ENCODE measurements at regions not wholly inside any gene's neighbourhood (a gene's known extent, or its start where the extent isn't known, plus 50 kb on each side); places are given as distances from the start of the nearest gene placed in this dataset.

GRCh38 chr6:9458424-9458823 lies 956.5 kb downstream of the TFAP2A start:
- peaks cover 26% of the 10 kb centered on the region for H3K27me3 ChIP-seq (ENCODE audit: insufficient read depth, low read length)
- H3K79me2 ChIP-seq (ENCODE audit: control insufficient read depth, insufficient read depth, low read length, unreplicated experiment): no peaks in the 10 kb centered on the region
- no peak overlapping the region for H3K27ac ChIP-seq (ENCODE audit: low read depth, low read length)
- H2AFZ ChIP-seq (ENCODE audit: low read length, unreplicated experiment): no peak overlapping the region
- no peak overlapping the region for H3K4me3 ChIP-seq (ENCODE audit: low read depth, low read length)
- H3K36me3 ChIP-seq (ENCODE audit: insufficient read depth, low read length): no peaks in the 10 kb centered on the region
- H3K4me1 ChIP-seq (ENCODE audit: control insufficient read depth, insufficient read depth, low read length, unreplicated experiment): no peaks in the 10 kb centered on the region

GRCh38 chr6:9455864-9456658 lies 958.8 kb downstream of the TFAP2A start:
- H3K27me3 ChIP-seq (ENCODE audit: insufficient read depth, low read length): peaks cover 12% of the 10 kb centered on the region
- no peaks in the 10 kb centered on the region for H3K79me2 ChIP-seq (ENCODE audit: control insufficient read depth, insufficient read depth, low read length, unreplicated experiment)
- H3K4me3 ChIP-seq (ENCODE audit: low read depth, low read length): no peak overlapping the region
- no peaks in the 10 kb centered on the region for H3K36me3 ChIP-seq (ENCODE audit: insufficient read depth, low read length)
- no peak overlapping the region for H3K27ac ChIP-seq (ENCODE audit: low read depth, low read length)
- no peaks in the 10 kb centered on the region for H3K4me1 ChIP-seq (ENCODE audit: control insufficient read depth, insufficient read depth, low read length, unreplicated experiment)
- H2AFZ ChIP-seq (ENCODE audit: low read length, unreplicated experiment): no peak overlapping the region

DNA sequence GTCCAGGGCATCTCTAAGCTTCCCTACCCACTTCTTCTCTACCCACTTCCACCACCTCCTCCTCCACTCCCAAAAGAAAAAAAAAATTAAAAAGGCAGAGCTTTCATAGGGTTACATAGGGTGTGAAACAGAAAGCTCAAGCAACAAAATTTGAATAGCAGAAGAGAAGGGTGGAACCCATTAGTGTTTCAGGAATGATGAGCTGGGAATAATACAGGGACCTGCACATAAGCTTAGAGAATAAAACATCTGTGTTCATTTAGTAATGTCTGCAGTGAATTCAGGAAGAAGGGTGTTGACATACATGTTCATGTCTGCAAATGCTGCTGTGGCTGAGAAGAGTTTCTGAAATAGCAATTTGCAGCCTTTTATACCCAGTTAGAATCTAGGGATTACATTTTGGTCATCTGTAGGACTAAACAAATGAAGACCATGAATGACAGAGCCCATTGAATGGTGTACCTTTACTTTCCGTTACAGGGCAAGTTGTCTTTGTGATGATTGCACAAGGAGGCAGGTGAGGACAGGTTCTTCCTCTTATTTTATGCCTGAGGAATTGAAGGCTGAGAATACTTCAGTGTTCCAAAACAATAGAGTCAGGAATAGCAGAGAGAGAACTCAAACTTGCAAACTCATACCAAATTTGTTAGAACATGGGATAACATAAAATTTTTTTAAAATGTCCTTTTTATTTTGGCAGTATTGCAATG lies 975.1 kb downstream of the TFAP2A start:
- no peaks in the 10 kb centered on the region for H3K79me2 ChIP-seq (ENCODE audit: control insufficient read depth, insufficient read depth, low read length, unreplicated experiment)

DNA sequence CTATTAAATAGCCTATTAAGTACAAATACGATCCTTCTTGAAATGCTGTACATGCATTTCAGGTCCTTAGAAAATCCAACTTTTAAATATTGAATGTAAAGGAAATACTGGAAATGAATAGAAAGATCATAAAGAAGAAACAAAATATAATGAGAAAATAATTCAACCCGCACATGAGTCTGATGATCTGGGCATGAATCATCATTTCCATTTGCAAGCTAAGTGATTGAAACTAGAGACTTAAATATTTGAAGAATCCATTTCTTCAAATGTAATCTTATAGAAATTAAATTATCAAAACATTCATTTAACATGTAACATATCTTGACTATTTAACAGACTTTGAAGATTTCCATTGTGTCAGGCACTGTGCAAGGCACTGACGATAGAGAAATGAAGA lies 977.0 kb downstream of the TFAP2A start:
- H3K4me3 ChIP-seq (ENCODE audit: low read depth, low read length): no peak overlapping the region
- no peaks in the 10 kb centered on the region for H3K79me2 ChIP-seq (ENCODE audit: control insufficient read depth, insufficient read depth, low read length, unreplicated experiment)
- no peak overlapping the region for H3K27ac ChIP-seq (ENCODE audit: low read depth, low read length)
- H3K27me3 ChIP-seq (ENCODE audit: insufficient read depth, low read length): no peaks in the 10 kb centered on the region
- H3K36me3 ChIP-seq (ENCODE audit: insufficient read depth, low read length): no peaks in the 10 kb centered on the region
- no peaks in the 10 kb centered on the region for H3K4me1 ChIP-seq (ENCODE audit: control insufficient read depth, insufficient read depth, low read length, unreplicated experiment)
- no peak overlapping the region for H2AFZ ChIP-seq (ENCODE audit: low read length, unreplicated experiment)

More for the DNA sequence above, 975.1 kb downstream of the TFAP2A start:
- Histone ChIP-seq H2AFZ (ENCODE audit: low read length, unreplicated experiment) (no peak overlapping the region), H3K4me3 (ENCODE audit: low read depth, low read length) (no peak overlapping the region), H3K4me1 (ENCODE audit: control insufficient read depth, insufficient read depth, low read length, unreplicated experiment) (no peaks in the 10 kb centered on the region), H3K36me3 (ENCODE audit: insufficient read depth, low read length) (no peaks in the 10 kb centered on the region), H3K27me3 (ENCODE audit: insufficient read depth, low read length) (no peaks in the 10 kb centered on the region), H3K27ac (ENCODE audit: low read depth, low read length) (no peak overlapping the region)

DNA sequence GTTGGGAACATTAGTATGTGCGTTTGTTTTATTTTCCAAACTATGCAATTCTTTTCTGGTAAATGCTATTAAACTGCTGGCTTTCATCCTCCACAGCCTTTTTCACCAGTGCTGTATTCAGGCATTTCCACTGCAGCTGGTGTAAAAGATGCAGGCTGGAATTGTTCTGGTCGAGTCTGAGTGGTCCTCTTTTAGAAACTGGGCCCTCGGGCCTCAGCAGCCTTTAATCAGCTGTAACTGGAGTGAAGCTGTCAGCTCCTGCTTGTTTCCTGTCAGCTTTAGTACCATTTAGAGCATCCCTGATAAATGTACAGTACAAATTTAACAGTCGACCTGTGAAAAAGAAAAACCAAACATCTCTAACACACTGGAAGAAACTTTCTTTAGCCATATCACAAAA lies 979.6 kb downstream of the TFAP2A start:
- no peaks in the 10 kb centered on the region for H3K79me2 ChIP-seq (ENCODE audit: control insufficient read depth, insufficient read depth, low read length, unreplicated experiment)

GRCh38 chr6:9431945-9432344 lies 982.9 kb downstream of the TFAP2A start:
- Histone ChIP-seq H3K27me3 (ENCODE audit: insufficient read depth, low read length) (no peaks in the 10 kb centered on the region; the same call in 1 of the 2 replicates), H3K36me3 (ENCODE audit: insufficient read depth, low read length) (no peaks in the 10 kb centered on the region), H2AFZ (ENCODE audit: low read length, unreplicated experiment) (no peak overlapping the region), H3K4me3 (ENCODE audit: low read depth, low read length) (no peak overlapping the region), H3K4me1 (ENCODE audit: control insufficient read depth, insufficient read depth, low read length, unreplicated experiment) (no peaks in the 10 kb centered on the region), H3K79me2 (ENCODE audit: control insufficient read depth, insufficient read depth, low read length, unreplicated experiment) (no peaks in the 10 kb centered on the region), H3K27ac (ENCODE audit: low read depth, low read length) (no peak overlapping the region)

More for the DNA sequence above, 979.6 kb downstream of the TFAP2A start:
- no peak overlapping the region for H3K27ac ChIP-seq (ENCODE audit: low read depth, low read length)
- no peak overlapping the region for H2AFZ ChIP-seq (ENCODE audit: low read length, unreplicated experiment)
- no peak overlapping the region for H3K4me3 ChIP-seq (ENCODE audit: low read depth, low read length)
- no peaks in the 10 kb centered on the region for H3K36me3 ChIP-seq (ENCODE audit: insufficient read depth, low read length)
- H3K4me1 ChIP-seq (ENCODE audit: control insufficient read depth, insufficient read depth, low read length, unreplicated experiment): no peaks in the 10 kb centered on the region
- H3K27me3 ChIP-seq (ENCODE audit: insufficient read depth, low read length): no peaks in the 10 kb centered on the region

DNA sequence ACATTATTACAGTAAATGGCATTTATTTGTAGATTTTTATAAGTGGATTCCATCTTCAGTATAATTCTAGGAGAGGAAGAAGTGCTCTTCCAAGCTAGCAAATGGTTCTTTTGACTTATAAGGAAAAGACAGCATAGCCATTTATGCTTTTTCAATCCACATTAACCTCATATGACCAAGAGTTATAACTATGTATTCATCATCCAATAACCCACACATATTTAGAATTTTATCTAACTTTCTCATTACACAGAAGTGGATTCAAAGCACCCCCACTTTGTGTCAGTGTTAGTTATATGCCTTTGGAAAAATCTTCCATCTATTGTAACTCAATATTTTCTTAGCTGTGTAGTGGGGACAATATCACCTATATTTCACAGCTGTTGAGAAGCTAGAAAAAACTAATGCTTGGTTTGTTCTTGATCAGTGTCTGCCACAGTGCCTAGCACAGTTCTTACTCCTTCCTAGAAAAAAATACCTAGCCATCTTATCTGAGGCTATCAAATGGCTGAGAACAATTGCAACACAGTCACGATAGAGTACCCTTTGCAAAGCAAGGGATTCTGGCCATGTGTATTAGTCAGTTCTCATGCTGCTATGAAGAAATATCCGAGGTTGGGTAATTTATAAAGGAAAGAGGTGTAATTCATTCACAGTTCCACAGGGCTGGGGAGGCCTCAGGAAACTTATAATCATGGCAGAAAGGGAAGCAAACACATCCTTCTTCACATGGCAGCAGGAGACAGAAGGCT lies 986.3 kb downstream of the TFAP2A start:
- Histone ChIP-seq H3K79me2 (ENCODE audit: control insufficient read depth, insufficient read depth, low read length, unreplicated experiment) (no peaks in the 10 kb centered on the region), H3K27me3 (ENCODE audit: insufficient read depth, low read length) (no peaks in the 10 kb centered on the region; the same call in 1 of the 2 replicates), H3K4me1 (ENCODE audit: control insufficient read depth, insufficient read depth, low read length, unreplicated experiment) (no peaks in the 10 kb centered on the region), H3K36me3 (ENCODE audit: insufficient read depth, low read length) (no peaks in the 10 kb centered on the region), H2AFZ (ENCODE audit: low read length, unreplicated experiment) (no peak overlapping the region), H3K27ac (ENCODE audit: low read depth, low read length) (no peak overlapping the region), H3K4me3 (ENCODE audit: low read depth, low read length) (no peak overlapping the region)

GRCh38 chr6:9422138-9422537 lies 986.8 kb upstream of the SLC35B3 start:
- H3K27me3 ChIP-seq (ENCODE audit: insufficient read depth, low read length): no peaks in the 10 kb centered on the region; the same call in none of the 2 replicates
- no peak overlapping the region for H3K27ac ChIP-seq (ENCODE audit: low read depth, low read length)
- H3K79me2 ChIP-seq (ENCODE audit: control insufficient read depth, insufficient read depth, low read length, unreplicated experiment): no peaks in the 10 kb centered on the region
- H3K4me1 ChIP-seq (ENCODE audit: control insufficient read depth, insufficient read depth, low read length, unreplicated experiment): no peaks in the 10 kb centered on the region
- H3K4me3 ChIP-seq (ENCODE audit: low read depth, low read length): no peak overlapping the region
- H3K36me3 ChIP-seq (ENCODE audit: insufficient read depth, low read length): no peaks in the 10 kb centered on the region
- H2AFZ ChIP-seq (ENCODE audit: low read length, unreplicated experiment): no peak overlapping the region

DNA sequence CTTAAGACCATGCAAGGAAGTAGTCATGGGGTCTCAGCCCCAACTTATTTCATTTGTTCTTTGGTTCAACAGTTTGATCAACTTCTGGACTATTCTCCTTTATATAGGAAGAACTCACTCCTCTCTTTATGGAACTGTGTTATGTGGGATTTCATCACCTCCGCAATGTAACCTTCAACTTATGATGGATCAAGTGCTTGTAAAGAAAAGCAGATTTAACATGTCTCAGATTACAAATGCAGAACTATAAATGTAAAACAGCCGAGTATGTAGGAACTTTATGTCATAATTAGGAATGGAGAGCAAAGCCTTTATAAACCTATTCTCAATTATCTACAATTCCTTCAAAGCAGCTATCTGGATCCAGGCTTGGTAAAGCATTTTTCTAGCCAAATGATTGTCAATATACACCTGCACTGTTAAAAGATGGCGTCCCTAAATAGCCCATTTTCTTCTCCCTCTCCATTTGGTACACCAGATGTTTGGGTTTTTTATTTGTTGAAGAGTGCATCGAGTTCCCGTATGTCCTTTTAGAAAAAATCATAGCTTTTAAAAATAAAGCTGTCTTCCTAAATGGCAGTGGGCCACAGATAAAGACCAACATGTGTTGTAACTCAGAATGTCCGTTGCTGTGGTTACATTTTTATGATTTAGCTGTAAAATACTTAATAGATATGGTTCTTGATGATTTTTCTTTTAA lies 985.1 kb upstream of the SLC35B3 start:
- Histone ChIP-seq H3K4me3 (ENCODE audit: low read depth, low read length) (no peak overlapping the region), H3K36me3 (ENCODE audit: insufficient read depth, low read length) (no peaks in the 10 kb centered on the region), H3K79me2 (ENCODE audit: control insufficient read depth, insufficient read depth, low read length, unreplicated experiment) (no peaks in the 10 kb centered on the region), H2AFZ (ENCODE audit: low read length, unreplicated experiment) (no peak overlapping the region), H3K27ac (ENCODE audit: low read depth, low read length) (no peak overlapping the region), H3K27me3 (ENCODE audit: insufficient read depth, low read length) (no peaks in the 10 kb centered on the region; the same call in 1 of the 2 replicates), H3K4me1 (ENCODE audit: control insufficient read depth, insufficient read depth, low read length, unreplicated experiment) (no peaks in the 10 kb centered on the region)

GRCh38 chr6:9417400-9417799 lies 982.1 kb upstream of the SLC35B3 start:
- Histone ChIP-seq H3K79me2 (ENCODE audit: control insufficient read depth, insufficient read depth, low read length, unreplicated experiment) (no peaks in the 10 kb centered on the region), H3K27me3 (ENCODE audit: insufficient read depth, low read length) (no peaks in the 10 kb centered on the region; the same call in 1 of the 2 replicates), H2AFZ (ENCODE audit: low read length, unreplicated experiment) (no peak overlapping the region), H3K27ac (ENCODE audit: low read depth, low read length) (no peak overlapping the region), H3K36me3 (ENCODE audit: insufficient read depth, low read length) (no peaks in the 10 kb centered on the region), H3K4me3 (ENCODE audit: low read depth, low read length) (no peak overlapping the region), H3K4me1 (ENCODE audit: control insufficient read depth, insufficient read depth, low read length, unreplicated experiment) (no peaks in the 10 kb centered on the region)

Measured in ACC112 (cell line).